Liver (tissue), 7 donors: ENCODE measurements at regions not wholly inside any gene's neighbourhood (a gene's known extent, or its start where the extent isn't known, plus 50 kb on each side); places are given as distances from the start of the nearest gene placed in this dataset.

ENCODE experiments used
- DNase-seq: peaks from one replicate; pipeline ENCODE4 v3.0.0-alpha.2; 2017; ENCODE audit warnings: low spot score
- H3K27ac ChIP-seq, 2 donors: one replicate each; pipeline ENCODE4 v1.7.0; 2013; ENCODE audit warnings: inconsistent platforms in 2 of 2, low read length in 2 of 2, control low read depth in 1 of 2, low read depth in 1 of 2, mild to moderate bottlenecking in 1 of 2
- H3K27me3 ChIP-seq, 4 donors: one replicate each; pipeline versions ENCODE4 v1.6.1 to v1.7.0; 2013; ENCODE audit warnings: low read length in 3 of 4, inconsistent platforms in 1 of 4, mild to moderate bottlenecking in 1 of 4, moderate library complexity in 1 of 4; ENCODE audit not compliant: control insufficient read depth in 4 of 4, insufficient read depth in 4 of 4
- H3K36me3 ChIP-seq, 4 donors: one replicate each; pipeline versions ENCODE4 v1.6.1 to v1.7.0; 2013; ENCODE audit warnings: low read length in 3 of 4, mild to moderate bottlenecking in 3 of 4, low read depth in 1 of 4, moderate library complexity in 1 of 4; ENCODE audit not compliant: control insufficient read depth in 4 of 4, insufficient read depth in 3 of 4
- H3K4me1 ChIP-seq, 4 donors: one replicate each; pipeline versions ENCODE4 v1.6.1 to v1.7.0; 2013; ENCODE audit warnings: low read length in 3 of 4, mild to moderate bottlenecking in 3 of 4, moderate library complexity in 1 of 4; ENCODE audit not compliant: control insufficient read depth in 4 of 4, insufficient read depth in 4 of 4
- H3K4me3 ChIP-seq, 3 donors: one replicate each; pipeline versions ENCODE4 v1.6.1 to v1.7.0; 2013; ENCODE audit warnings: low read length in 3 of 3, control low read depth in 1 of 3, low read depth in 1 of 3, mild to moderate bottlenecking in 1 of 3
- H3K9ac ChIP-seq, 2 donors: one replicate each; pipeline ENCODE4 v1.7.0; 2013; ENCODE audit warnings: low read length in 2 of 2, mild to moderate bottlenecking in 2 of 2, moderate library complexity in 2 of 2, control low read depth in 1 of 2, low read depth in 1 of 2
- H3K9me3 ChIP-seq, 4 donors: one replicate each; pipeline versions ENCODE4 v1.6.1 to v1.7.0; 2013; ENCODE audit warnings: low read length in 3 of 4; ENCODE audit not compliant: control insufficient read depth in 4 of 4
- EGR1 ChIP-seq, 2 donors: IDR thresholded peaks; 2 replicates each; pipeline ENCODE4 v1.6.1; 2016 to 2018; ENCODE audit warnings: antibody characterized with exemption in 2 of 2, low read depth in 2 of 2
- FOXA1 ChIP-seq: IDR thresholded peaks from 2 replicates; pipeline ENCODE4 v1.6.1; 2016; ENCODE audit warnings: antibody characterized with exemption
- FOXA2 ChIP-seq: IDR thresholded peaks from 2 replicates; pipeline ENCODE4 v1.6.1; 2016; ENCODE audit warnings: antibody characterized with exemption
- GABPA ChIP-seq, 2 donors: IDR thresholded peaks in 1 of 2; conservative IDR thresholded peaks in 1 of 2; 2 replicates each; pipeline ENCODE4 v1.6.1; 2016; ENCODE audit warnings: antibody characterized with exemption in 2 of 2, mild to moderate bottlenecking in 1 of 2, moderate library complexity in 1 of 2
- HNF4A ChIP-seq, 2 donors: conservative IDR thresholded peaks; 2 replicates each; pipeline ENCODE4 v1.6.1; 2016; ENCODE audit warnings: antibody characterized with exemption in 2 of 2, mild to moderate bottlenecking in 2 of 2
- JUND ChIP-seq, 2 donors: IDR thresholded peaks; 2 replicates each; pipeline ENCODE4 v1.6.1; 2016; ENCODE audit warnings: antibody characterized with exemption in 2 of 2
- MAX ChIP-seq: IDR thresholded peaks from 2 replicates; pipeline ENCODE4 v1.6.1; 2016; ENCODE audit warnings: antibody characterized with exemption
- NR2F2 ChIP-seq: IDR thresholded peaks from 2 replicates; pipeline ENCODE4 v1.6.1; 2016; ENCODE audit warnings: antibody characterized with exemption
- RAD21 ChIP-seq, 2 donors: IDR thresholded peaks; 2 replicates each; pipeline ENCODE4 v1.6.1; 2016; ENCODE audit warnings: antibody characterized with exemption in 2 of 2, mild to moderate bottlenecking in 2 of 2
- RXRA ChIP-seq, 2 donors: IDR thresholded peaks; 2 replicates each; pipeline ENCODE4 v1.6.1; 2017 to 2018; ENCODE audit warnings: antibody characterized with exemption in 2 of 2, mild to moderate bottlenecking in 1 of 2
- SP1 ChIP-seq: IDR thresholded peaks from 2 replicates; pipeline ENCODE4 v1.6.1; 2018; ENCODE audit warnings: antibody characterized with exemption, mild to moderate bottlenecking
- TAF1 ChIP-seq: conservative IDR thresholded peaks from 2 replicates; pipeline ENCODE4 v1.6.1; 2016; ENCODE audit warnings: antibody characterized with exemption, mild to moderate bottlenecking
- YY1 ChIP-seq: IDR thresholded peaks from 2 replicates; pipeline ENCODE4 v1.6.1; 2016; ENCODE audit warnings: antibody characterized with exemption, mild to moderate bottlenecking
- ZBTB33 ChIP-seq: IDR thresholded peaks from 2 replicates; pipeline ENCODE4 v1.6.1; 2016; ENCODE audit warnings: antibody characterized with exemption
- WGBS: extraction: QIAGEN DNeasy Blood & Tissue Kit; methylation state at CpG from one replicate; pipeline ENCODE4 v1.1.7; 2013; 5-methylcytosine and 5-hydroxymethylcytosine counted together
- TF ChIP-seq, protein P1 (sequence below): IDR thresholded peaks from 2 replicates; pipeline ENCODE4 v1.6.1; 2016; ENCODE audit warnings: antibody characterized with exemption, mild to moderate bottlenecking
- TF ChIP-seq, protein P2 (sequence below): IDR thresholded peaks from 2 replicates; pipeline ENCODE4 v1.6.1; 2016; ENCODE audit warnings: antibody characterized with exemption
- donor health status: healthy.
- donor health status: healthy.
- donor health status: healthy.
- donor health status: healthy.

- no peaks in the 10 kb centered on the region for H3K9me3 ChIP-seq
- no peak overlapping the region for H3K27ac ChIP-seq
- no peaks in the 10 kb centered on the region for H3K4me1 ChIP-seq
- no peak overlapping the region for H3K9ac ChIP-seq
- TF ChIP-seq HNF4A (conservative IDR thresholded peaks at IDR 0.05) (no peak), MAX (no peak), TAF1 (no peak), RAD21 (IDR thresholded peaks at IDR 0.05) (no peak), ZBTB33 (no peak), GABPA (IDR thresholded peaks at IDR 0.05 in 1 of 2, conservative IDR thresholded peaks at IDR 0.05 in 1 of 2) (no peak), FOXA2 (no peak)
- TF ChIP-seq, protein P1, sequence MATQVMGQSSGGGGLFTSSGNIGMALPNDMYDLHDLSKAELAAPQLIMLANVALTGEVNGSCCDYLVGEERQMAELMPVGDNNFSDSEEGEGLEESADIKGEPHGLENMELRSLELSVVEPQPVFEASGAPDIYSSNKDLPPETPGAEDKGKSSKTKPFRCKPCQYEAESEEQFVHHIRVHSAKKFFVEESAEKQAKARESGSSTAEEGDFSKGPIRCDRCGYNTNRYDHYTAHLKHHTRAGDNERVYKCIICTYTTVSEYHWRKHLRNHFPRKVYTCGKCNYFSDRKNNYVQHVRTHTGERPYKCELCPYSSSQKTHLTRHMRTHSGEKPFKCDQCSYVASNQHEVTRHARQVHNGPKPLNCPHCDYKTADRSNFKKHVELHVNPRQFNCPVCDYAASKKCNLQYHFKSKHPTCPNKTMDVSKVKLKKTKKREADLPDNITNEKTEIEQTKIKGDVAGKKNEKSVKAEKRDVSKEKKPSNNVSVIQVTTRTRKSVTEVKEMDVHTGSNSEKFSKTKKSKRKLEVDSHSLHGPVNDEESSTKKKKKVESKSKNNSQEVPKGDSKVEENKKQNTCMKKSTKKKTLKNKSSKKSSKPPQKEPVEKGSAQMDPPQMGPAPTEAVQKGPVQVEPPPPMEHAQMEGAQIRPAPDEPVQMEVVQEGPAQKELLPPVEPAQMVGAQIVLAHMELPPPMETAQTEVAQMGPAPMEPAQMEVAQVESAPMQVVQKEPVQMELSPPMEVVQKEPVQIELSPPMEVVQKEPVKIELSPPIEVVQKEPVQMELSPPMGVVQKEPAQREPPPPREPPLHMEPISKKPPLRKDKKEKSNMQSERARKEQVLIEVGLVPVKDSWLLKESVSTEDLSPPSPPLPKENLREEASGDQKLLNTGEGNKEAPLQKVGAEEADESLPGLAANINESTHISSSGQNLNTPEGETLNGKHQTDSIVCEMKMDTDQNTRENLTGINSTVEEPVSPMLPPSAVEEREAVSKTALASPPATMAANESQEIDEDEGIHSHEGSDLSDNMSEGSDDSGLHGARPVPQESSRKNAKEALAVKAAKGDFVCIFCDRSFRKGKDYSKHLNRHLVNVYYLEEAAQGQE, result no peak
- TF ChIP-seq, protein P2, sequence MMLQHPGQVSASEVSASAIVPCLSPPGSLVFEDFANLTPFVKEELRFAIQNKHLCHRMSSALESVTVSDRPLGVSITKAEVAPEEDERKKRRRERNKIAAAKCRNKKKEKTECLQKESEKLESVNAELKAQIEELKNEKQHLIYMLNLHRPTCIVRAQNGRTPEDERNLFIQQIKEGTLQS, result no peak
- no peak for DNase-seq
- no peak overlapping the region for H3K4me3 ChIP-seq
- 88% methylated on average over 1 of the region's 1 CpG for WGBS
- no peaks in the 10 kb centered on the region for H3K27me3 ChIP-seq
- no peaks in the 10 kb centered on the region for H3K36me3 ChIP-seq
These were observed 154.9 kb downstream of the SEC23A start for GRCh38 chr14:38948171-38948570.

DNA sequence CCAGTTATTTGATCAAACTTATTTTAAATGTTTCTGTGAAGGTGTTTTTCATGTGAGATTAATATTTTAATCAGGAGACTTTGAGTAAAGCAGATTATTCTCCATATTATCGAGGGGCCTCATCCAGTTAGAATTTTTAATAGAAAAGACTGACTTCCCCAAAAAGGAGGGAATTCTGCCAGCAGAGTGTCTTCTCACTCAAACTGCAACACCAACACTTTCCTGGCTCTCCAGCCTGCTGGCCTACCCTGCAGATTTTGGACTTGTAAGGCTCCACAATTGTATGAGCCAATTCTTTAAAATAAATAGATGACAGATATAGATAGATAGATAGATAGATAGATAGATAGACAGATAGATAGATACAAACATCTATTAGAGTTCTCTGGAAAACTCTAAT, 155.7 kb downstream of the SEC23A start:
- Histone ChIP-seq H3K4me3 (no peak overlapping the region), H3K27me3 (no peaks in the 10 kb centered on the region), H3K9ac (no peak overlapping the region), H3K9me3 (no peaks in the 10 kb centered on the region), H3K27ac (no peak overlapping the region), H3K4me1 (no peaks in the 10 kb centered on the region), H3K36me3 (no peaks in the 10 kb centered on the region)
- DNase-seq, result no peak
- TF ChIP-seq FOXA1, result no peak
- TF ChIP-seq EGR1 (IDR thresholded peaks at IDR 0.05; ENCODE audit: low read depth in 2 of 2), result no peak
- TF ChIP-seq NR2F2, result no peak
- TF ChIP-seq, protein P1, result no peak
- TF ChIP-seq, protein P2, result no peak
- TF ChIP-seq FOXA2, result no peak
- TF ChIP-seq YY1, result no peak
- no peak for TF ChIP-seq RAD21 (IDR thresholded peaks at IDR 0.05)
- TF ChIP-seq TAF1, result no peak
- no peak for TF ChIP-seq RXRA (IDR thresholded peaks at IDR 0.05)
- no peak for TF ChIP-seq GABPA (IDR thresholded peaks at IDR 0.05 in 1 of 2, conservative IDR thresholded peaks at IDR 0.05 in 1 of 2)
- TF ChIP-seq JUND (IDR thresholded peaks at IDR 0.05), result no peak
- TF ChIP-seq SP1, result no peak
- TF ChIP-seq ZBTB33, result no peak
- 84% methylated on average over 1 of the region's 1 CpG for WGBS
